ENCODE measurements at regions not wholly inside any gene's neighbourhood (a gene's known extent, or its start where the extent isn't known, plus 50 kb on each side); places are given as distances from the start of the nearest gene placed in this dataset.

- no peak for DNase-seq (ENCODE audit: low read depth in 2 of 2)
These were observed 157.4 kb downstream of the ANKRD30B start for GRCh38 chr18:14905350-14905749.

DNA sequence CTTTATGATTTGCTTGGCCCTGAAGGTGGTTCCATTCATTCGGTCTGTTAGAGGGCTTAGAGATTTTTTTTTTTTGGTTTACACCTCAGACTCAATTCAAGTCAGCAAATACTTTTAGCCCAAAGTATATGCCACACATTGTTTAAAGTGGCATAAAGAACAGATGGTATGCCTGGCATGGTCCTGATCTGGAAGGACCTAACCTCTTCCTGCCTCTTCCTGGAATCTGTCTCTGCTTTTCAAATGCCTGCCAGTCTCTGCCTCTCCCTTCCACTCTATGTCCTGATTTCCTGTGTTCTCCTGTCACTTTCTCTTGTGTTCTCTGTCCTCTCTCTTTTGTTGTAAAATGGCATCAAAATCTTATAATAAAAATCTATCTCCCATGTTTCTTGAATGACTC lies 158.0 kb downstream of the ANKRD30B start:
- no peak for DNase-seq (ENCODE audit: low read depth in 2 of 2)

GRCh38 chr18:14907420-14907819 lies 159.4 kb downstream of the ANKRD30B start:
- no peak for DNase-seq (ENCODE audit: low read depth in 2 of 2)

DNA sequence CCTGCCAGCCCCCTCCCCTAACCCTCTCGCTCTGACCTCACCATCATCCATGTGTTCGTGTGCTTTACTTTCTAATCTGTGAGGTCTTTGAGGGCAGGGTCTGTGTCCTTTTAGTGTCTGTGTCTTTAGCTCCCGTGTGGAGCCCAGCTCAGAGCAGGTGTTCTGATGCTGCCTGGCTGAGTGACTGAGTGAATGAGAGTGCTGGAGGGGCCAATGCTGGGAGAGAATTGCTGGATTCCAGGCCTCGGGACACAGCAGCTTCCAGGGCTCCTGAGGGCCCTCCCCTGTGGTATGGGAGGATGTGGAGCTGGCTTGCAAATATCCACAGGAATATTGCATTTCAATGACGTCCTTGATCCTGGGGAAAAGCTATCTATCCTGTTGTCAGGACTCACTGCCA lies 160.6 kb downstream of the ANKRD30B start:
- DNase-seq (ENCODE audit: low read depth in 2 of 2): no peak

GRCh38 chr18:14912967-14913366 lies 165.0 kb downstream of the ANKRD30B start:
- DNase-seq (ENCODE audit: low read depth in 2 of 2): no peak

- no peak for DNase-seq (ENCODE audit: low read depth in 2 of 2)
These were observed 166.1 kb downstream of the ANKRD30B start for GRCh38 chr18:14914121-14914520.

GRCh38 chr18:14914771-14915170 lies 166.8 kb downstream of the ANKRD30B start:
- DNase-seq (ENCODE audit: low read depth in 2 of 2): no peak

DNA sequence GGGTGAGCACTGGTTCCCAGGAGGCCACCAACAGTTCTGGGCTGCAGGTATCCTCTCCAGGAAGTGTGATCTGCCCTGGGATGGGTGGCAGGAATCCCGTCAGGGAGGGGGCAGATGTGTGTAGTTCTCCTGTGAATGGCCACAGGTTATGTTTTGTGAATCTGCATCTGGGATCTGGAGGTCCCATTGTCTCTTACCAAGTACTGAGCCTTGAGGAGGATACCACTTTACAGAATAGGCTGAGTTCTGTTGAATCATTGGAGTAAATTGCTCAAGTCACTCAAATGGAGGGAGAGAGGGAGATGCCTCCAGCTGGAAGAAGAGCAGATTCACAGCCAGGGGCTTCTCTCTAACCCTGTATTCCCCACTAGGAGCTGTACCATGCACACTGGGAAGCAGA lies 168.2 kb downstream of the ANKRD30B start:
- no peak for DNase-seq (ENCODE audit: low read depth in 2 of 2)

DNA sequence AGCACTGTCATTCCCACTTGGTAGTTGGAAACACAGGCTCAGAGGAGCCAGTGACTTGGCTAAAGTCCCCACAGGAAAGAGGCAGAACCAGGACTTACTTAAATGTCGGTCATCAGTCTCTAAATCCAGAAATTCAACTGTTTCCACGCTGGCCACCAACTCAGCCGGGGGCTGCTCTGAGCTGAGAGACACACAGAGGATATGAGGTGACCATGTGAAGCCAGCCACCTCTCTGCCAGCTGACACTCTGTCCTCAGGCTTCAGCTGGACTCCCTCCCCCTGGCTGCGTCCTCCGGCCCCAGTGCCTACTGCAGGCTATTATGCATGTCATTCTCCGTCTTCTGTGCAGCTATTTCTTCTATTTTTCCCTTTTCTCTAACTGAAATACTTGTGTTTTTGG lies 168.9 kb downstream of the ANKRD30B start:
- DNase-seq (ENCODE audit: low read depth in 2 of 2): no peak

DNA sequence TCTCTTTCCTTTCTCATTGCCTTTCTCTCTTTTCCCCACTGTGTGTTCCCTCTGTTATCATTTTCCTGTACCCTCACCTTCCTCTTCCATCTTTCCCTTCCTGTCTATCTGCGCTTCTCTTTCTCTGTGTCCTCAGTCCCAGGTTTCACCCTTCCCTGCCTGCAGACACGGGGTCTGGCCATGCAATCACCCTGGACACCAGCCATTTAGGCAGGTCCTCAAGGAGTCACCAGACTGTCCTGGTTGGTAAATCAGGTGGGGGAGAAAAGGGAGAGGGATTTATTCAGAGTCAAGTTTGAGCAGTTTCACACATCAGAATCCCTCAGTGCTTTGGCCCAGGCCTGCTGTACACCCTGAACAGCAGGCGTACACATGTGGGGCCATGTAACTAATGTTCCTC lies 169.3 kb downstream of the ANKRD30B start:
- no peak for DNase-seq (ENCODE audit: low read depth in 2 of 2)

DNA sequence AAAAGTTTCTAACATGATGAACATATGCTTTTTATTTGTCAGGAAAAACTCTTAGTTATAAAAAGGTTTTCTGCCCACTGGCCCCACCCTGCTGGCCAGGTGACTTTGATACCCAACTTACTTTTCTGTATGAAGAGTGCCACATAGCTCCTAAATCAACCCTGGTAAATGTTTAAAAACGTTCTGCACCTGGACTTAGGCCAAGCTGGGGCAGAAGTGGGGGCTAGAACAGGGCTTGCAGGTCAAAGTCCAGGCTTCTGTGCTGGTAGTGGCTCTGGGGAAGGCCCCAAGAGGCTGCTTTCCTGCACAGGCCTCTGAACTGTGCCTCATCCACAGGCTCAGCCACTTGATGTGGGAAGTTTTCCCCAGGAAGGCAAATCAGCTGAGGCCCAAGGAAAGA lies 171.7 kb downstream of the ANKRD30B start:
- DNase-seq (ENCODE audit: low read depth in 2 of 2): no peak

GRCh38 chr18:14921031-14921430 lies 173.1 kb downstream of the ANKRD30B start:
- no peak for DNase-seq (ENCODE audit: low read depth in 2 of 2)

DNA sequence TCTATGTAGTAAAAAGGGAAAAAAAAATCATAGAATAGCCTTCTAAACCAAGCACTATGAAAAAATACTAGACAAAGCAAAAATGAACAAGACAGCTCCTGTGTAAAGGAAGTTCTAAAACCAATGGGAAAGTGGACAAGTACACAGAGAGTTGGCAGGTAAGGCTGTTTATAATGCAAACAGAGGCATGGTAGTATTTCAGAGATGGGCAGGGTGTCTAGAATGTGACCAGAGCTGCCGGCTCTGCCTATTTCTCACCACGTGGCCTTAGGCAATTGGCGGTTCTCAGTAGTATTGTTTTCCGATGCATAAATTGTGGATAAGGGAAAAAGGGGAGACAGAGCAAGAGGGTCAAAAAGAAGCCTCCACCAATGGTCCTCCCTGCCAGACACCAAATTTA lies 173.6 kb downstream of the ANKRD30B start:
- DNase-seq (ENCODE audit: low read depth in 2 of 2): no peak

DNA sequence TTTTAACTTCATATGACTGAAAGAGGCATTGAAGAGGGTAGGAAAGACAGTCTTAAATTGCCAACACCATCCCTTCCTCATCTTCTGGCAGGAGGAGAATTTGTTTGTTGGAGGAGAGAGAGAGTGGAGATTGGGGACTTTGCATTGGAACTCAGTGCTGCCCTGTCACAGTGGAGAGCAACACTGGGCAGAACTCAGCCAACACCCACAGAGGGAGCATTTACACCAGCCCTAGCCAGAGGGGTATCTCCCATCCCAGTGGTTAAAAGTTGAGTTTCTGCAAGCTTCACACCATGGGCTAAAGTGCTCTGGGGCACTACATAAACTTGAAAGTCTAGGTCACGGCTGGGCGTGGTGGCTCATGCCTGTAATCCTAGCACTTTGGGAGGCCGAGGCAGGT lies 174.1 kb downstream of the ANKRD30B start:
- no peak for DNase-seq (ENCODE audit: low read depth in 2 of 2)

DNA sequence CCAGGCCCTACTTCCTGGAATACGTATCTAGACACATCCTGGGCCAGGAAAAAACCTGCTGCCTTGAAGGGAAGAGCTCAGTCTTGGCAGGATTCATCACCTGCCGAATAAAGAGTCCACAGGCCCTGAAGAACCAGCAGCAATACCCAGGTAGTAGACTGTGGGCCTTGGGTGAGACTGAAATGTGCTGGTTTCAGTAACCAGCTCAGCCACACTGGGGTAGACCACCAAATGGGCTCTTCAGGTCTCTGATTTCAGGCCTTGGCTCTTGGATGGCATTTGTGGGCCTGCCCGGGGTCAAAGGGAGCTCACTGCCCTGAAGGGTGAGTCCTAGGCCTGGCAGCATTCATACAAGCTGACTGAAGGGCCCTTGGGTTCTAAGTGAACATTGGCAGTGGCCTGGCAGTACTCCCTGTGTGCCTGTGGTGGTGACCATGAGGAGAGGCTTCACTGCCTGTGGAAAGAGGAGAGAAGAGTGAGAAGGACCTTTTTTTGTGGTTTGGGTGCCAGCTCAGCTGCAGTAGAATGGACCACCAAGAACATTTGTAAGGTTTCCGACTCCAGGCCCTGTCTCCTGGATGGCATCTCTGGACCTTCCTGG lies 175.1 kb downstream of the ANKRD30B start:
- DNase-seq (ENCODE audit: low read depth in 2 of 2): no peak

DNA sequence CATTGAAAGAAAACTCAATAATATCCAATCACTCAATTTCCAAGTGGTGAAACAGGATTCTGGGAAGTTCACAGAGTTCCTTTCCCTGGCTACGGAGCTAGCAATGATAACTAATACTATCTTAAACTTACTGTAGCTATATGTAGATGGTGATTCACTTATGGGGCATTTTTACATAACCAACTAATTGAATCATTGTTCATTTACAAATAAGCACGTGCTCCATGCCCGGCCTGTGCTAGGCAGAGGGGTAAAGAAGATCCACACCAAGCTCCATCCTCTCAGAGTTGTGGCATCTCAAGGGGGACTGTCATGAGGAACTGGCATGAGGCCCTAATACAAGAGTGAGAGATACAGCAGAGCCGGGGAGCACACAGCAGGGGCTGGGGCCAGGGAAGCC lies 176.3 kb downstream of the ANKRD30B start:
- DNase-seq (ENCODE audit: low read depth in 2 of 2): no peak

DNA sequence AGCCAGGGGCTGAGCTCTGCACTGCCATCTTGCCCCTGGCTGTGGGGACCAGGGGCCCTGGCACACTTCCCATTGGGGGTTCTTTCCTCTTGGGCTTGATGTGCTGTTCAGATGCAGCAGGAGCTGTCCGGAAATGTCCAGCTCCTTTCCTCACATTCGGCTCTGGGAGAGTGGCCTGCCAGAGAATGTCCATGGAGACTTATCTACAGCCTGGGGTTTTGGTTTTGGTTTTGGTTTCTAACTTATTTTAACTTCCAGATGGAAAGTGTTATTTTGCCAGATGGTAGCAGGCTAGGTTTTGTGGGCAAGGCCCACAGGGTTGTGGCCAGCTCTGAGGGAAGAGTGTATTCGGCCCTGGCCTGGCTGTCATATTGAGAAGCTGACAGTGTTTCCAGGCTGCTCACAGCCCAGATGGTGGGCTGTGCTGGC lies 177.3 kb downstream of the ANKRD30B start:
- no peak for DNase-seq (ENCODE audit: low read depth in 2 of 2)

DNA sequence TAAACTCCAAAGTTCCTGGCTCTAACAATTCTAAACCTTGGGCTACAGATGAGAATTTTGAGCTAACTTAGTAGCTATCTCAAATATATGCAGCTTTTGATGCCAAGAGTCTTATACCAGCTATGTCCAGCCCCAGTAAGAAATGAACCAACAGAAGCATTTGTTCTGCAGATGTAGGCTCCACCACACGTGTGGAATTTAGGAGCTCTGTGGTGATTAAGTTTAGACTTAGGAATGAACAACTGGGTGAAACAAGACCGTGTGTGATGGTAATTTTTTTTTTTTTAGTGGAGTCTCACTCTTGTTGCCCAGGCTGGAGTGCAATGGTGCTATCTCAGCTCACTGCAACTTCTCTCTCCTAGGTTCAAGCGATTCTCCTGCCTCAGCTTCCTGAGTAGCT lies 179.7 kb downstream of the ANKRD30B start:
- DNase-seq (ENCODE audit: low read depth in 2 of 2): no peak

DNA sequence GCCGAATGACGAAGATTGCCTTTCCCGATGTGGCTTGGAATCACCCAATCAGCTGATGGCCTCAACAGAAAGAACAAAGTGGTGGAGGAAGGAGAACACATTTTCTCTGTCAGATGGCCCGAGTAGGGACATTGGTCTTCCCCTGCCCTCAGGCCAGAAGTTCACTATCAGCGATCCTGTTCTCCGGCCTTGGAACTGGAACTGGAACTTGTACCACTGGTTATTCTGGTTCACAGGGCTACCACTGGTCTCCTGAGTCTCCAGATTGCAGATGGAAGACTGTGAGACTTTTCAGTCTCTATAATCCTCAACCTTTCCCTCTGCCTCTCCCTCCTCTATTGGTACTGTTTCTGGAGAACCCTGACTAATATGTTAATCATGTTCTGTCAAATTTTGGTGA lies 180.4 kb downstream of the ANKRD30B start:
- no peak for DNase-seq (ENCODE audit: low read depth in 2 of 2)

DNA sequence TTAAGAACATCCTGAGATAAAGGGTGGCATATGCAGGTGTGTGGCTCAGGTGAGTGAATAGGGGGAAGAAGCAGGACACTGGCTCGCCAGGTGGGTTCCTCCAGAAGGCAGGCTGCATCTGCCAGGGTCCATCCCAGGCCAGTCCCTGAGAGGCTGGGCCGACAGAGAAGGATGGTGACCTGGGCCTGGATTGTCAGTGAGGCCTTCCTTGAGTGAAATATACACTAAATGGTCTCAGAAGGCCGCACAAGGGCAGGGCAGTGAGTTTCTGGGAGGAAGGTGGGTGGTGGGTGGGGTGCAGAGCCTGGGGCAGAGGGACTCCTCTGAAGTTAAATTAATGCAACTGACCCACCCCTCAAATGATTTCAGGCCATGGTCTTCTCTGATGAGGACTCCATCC lies 182.1 kb downstream of the ANKRD30B start:
- DNase-seq (ENCODE audit: low read depth in 2 of 2): no peak

- no peak for DNase-seq (ENCODE audit: low read depth in 2 of 2)
These were observed 182.6 kb downstream of the ANKRD30B start for GRCh38 chr18:14930576-14930975.

- no peak for DNase-seq (ENCODE audit: low read depth in 2 of 2)
These were observed 185.3 kb downstream of the ANKRD30B start for GRCh38 chr18:14933049-14933851.

- DNase-seq (ENCODE audit: low read depth in 2 of 2): no peak
These were observed 186.0 kb downstream of the ANKRD30B start for GRCh38 chr18:14933964-14934363.

DNA sequence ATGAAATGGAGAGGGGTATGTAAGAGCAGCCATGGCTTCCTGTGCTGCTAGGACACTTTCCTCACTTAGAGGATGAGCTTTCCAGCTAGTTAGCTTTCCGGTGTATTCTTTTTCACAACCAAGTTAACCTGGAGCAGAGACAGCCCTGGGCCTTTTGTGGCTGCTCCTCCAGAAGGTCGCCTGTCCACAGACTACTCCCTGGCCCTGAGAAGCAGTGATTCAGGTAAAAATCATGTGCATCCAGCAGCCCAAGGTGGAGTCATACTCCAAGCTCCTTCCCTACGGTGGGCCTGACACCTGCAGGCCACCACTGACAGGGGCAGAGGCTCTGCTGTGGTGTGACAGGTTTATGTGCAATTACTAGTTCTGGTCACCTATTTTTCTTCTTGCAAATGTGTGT lies 187.2 kb downstream of the ANKRD30B start:
- DNase-seq (ENCODE audit: low read depth in 2 of 2): no peak
